NCI-H510A treated with DMSO at 0.1 percent for 48 hours (cell line): ENCODE measurements at regions not wholly inside any gene's neighbourhood (a gene's known extent, or its start where the extent isn't known, plus 50 kb on each side); places are given as distances from the start of the nearest gene placed in this dataset.

Experiments
- DNase-seq: peaks from one replicate; lab custom pipeline; 2025; lab: John Stamatoyannopoulos, UW

- DNase-seq: no peak
Measured at GRCh38 chr5:114252226-114252625, 109.6 kb upstream of the KCNN2 start.

GRCh38 chr5:114255260-114255659 is 106.6 kb upstream of the KCNN2 start:
- DNase-seq: no peak

GRCh38 chr5:114261989-114262388 is 99.9 kb upstream of the KCNN2 start:
- no peak for DNase-seq

GRCh38 chr5:114265432-114266060 is 96.3 kb upstream of the KCNN2 start:
- no peak for DNase-seq

GRCh38 chr5:114266374-114266773 is 95.5 kb upstream of the KCNN2 start:
- DNase-seq: no peak

GRCh38 chr5:114296191-114296590 is 65.7 kb upstream of the KCNN2 start:
- no peak for DNase-seq

- no peak for DNase-seq
Measured at GRCh38 chr5:114297915-114298314, 64.0 kb upstream of the KCNN2 start.

- DNase-seq: no peak
Measured at GRCh38 chr5:114305402-114306207, 56.3 kb upstream of the KCNN2 start.

- no peak for DNase-seq
Measured at GRCh38 chr5:114308017-114308416, 53.9 kb upstream of the KCNN2 start.

GRCh38 chr5:114308508-114308907 is 53.4 kb upstream of the KCNN2 start:
- no peak for DNase-seq

GRCh38 chr5:114310666-114311065 is 51.2 kb upstream of the KCNN2 start:
- DNase-seq: no peak

GRCh38 chr5:114311281-114311680 is 50.6 kb upstream of the KCNN2 start:
- DNase-seq: no peak

GRCh38 chr5:114311968-114312367 is 49.9 kb upstream of the KCNN2 start:
- no peak for DNase-seq
